Body of pancreas (tissue), 4 donors: ENCODE measurements at regions not wholly inside any gene's neighbourhood (a gene's known extent, or its start where the extent isn't known, plus 50 kb on each side); places are given as distances from the start of the nearest gene placed in this dataset.

ENCODE experiments used
- POLR2A ChIP-seq, 3 donors: fragments of 450-650 bp; IDR thresholded peaks; one replicate each; pipeline ENCODE4 v1.6.1; 2016; ENCODE audit warnings: antibody characterized with exemption in 3 of 3, mild to moderate bottlenecking in 2 of 3
- TF ChIP-seq, protein P1 (sequence below), 7 experiments: fragments of 450-650 bp in 4 of 7; fragments of 200-600 bp in 3 of 7; sonication (generic) in 3 of 7; IDR thresholded peaks; one replicate each; pipeline ENCODE4 v1.5.1; 2016 to 2019; ENCODE audit warnings: antibody characterized with exemption in 7 of 7

DNA sequence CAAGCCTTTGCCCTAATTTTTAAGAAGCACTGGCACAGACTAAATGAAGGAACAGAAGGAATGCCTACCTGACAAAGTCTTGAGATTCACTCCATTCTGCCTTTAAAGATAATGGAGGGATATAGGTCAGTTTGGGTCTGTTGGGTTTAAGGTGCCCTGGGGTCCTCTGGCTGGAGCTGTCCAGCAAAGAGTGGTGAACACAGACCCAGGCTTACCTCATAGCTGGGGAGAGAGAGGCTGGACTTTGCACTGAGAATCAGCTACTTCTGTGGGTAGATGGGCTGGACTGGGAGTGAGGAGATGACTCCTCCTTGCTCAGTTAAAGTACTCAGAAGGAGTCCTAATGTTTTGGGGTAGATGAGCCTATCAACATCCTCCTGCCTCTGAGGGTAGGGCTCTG is 64.4 kb upstream of the CXCR4 start:
- TF ChIP-seq, protein P1, sequence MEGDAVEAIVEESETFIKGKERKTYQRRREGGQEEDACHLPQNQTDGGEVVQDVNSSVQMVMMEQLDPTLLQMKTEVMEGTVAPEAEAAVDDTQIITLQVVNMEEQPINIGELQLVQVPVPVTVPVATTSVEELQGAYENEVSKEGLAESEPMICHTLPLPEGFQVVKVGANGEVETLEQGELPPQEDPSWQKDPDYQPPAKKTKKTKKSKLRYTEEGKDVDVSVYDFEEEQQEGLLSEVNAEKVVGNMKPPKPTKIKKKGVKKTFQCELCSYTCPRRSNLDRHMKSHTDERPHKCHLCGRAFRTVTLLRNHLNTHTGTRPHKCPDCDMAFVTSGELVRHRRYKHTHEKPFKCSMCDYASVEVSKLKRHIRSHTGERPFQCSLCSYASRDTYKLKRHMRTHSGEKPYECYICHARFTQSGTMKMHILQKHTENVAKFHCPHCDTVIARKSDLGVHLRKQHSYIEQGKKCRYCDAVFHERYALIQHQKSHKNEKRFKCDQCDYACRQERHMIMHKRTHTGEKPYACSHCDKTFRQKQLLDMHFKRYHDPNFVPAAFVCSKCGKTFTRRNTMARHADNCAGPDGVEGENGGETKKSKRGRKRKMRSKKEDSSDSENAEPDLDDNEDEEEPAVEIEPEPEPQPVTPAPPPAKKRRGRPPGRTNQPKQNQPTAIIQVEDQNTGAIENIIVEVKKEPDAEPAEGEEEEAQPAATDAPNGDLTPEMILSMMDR (IDR thresholded peaks at IDR 0.05), result no peak
- TF ChIP-seq POLR2A (IDR thresholded peaks at IDR 0.05), result no peak
